ENCODE measurements at regions not wholly inside any gene's neighbourhood (a gene's known extent, or its start where the extent isn't known, plus 50 kb on each side); places are given as distances from the start of the nearest gene placed in this dataset.

- TF ChIP-seq CTCF (IDR thresholded peaks at IDR 0.05; ENCODE audit: insufficient read depth, low read length, poor library complexity, severe bottlenecking) (no peak), EZH2phosphoT487 (conservative IDR thresholded peaks at IDR 0.05; ENCODE audit: low read length) (no peak)
These were observed 218.5 kb downstream of the TLE1 start for GRCh38 chr9:81470864-81471263.
